Uterus (tissue), 3 donors: ENCODE measurements at regions not wholly inside any gene's neighbourhood (a gene's known extent, or its start where the extent isn't known, plus 50 kb on each side); places are given as distances from the start of the nearest gene placed in this dataset.

Experiments
- DNase-seq, 2 donors: peaks; one replicate each; pipeline ENCODE4 v3.0.0-alpha.2; 2019 to 2020
- H3K27ac ChIP-seq, 2 donors: fragments of 200-600 bp; sonication (generic); 1 replicate in 1 of 2; 2 replicates in 1 of 2; pipeline ENCODE4 v1.5.1; 2016 to 2018
- H3K27me3 ChIP-seq, 2 donors: fragments of 200-600 bp; sonication (generic); one replicate each; pipeline ENCODE4 v1.5.1; 2018 to 2019; ENCODE audit warnings: control low read depth in 1 of 2
- H3K36me3 ChIP-seq, 2 donors: fragments of 200-600 bp; sonication (generic); one replicate each; pipeline ENCODE4 v1.5.1; 2019; ENCODE audit warnings: control low read depth in 1 of 2
- H3K4me1 ChIP-seq, 2 donors: fragments of 200-600 bp; sonication (generic); one replicate each; pipeline ENCODE4 v1.5.1; 2018 to 2019; ENCODE audit warnings: control low read depth in 1 of 2
- H3K4me3 ChIP-seq, 2 donors: fragments of 200-600 bp; sonication (generic); 1 replicate in 1 of 2; 2 replicates in 1 of 2; pipeline ENCODE4 v1.5.1; 2018 to 2019; ENCODE audit warnings: mild to moderate bottlenecking in 1 of 2
- H3K9me3 ChIP-seq, 2 donors: fragments of 200-600 bp; sonication (generic); one replicate each; pipeline ENCODE4 v1.5.1; 2019; ENCODE audit warnings: control low read depth in 1 of 2
- POLR2A ChIP-seq, 2 donors: fragments of 450-650 bp; IDR thresholded peaks; one replicate each; pipeline ENCODE4 v1.6.1; 2016; ENCODE audit warnings: antibody characterized with exemption in 2 of 2, mild to moderate bottlenecking in 1 of 2, moderate library complexity in 1 of 2
- intact Hi-C: fragments of 100-400 bp; cut with DNase I; formaldehyde crosslinking; loops from one replicate; pipeline ENCODE4 v1.15.1; 2023; ENCODE audit warnings: low total_unique reads
- TF ChIP-seq, protein P1 (sequence below), 4 experiments: fragments of 200-600 bp in 2 of 4; fragments of 450-650 bp in 2 of 4; sonication (generic) in 2 of 4; IDR thresholded peaks; one replicate each; pipeline ENCODE4 v1.5.1; 2016 to 2019; ENCODE audit warnings: antibody characterized with exemption in 4 of 4, mild to moderate bottlenecking in 2 of 4, moderate library complexity in 1 of 4
- donor health status: DM: yes; HTN: yes; CAD: no.

DNA sequence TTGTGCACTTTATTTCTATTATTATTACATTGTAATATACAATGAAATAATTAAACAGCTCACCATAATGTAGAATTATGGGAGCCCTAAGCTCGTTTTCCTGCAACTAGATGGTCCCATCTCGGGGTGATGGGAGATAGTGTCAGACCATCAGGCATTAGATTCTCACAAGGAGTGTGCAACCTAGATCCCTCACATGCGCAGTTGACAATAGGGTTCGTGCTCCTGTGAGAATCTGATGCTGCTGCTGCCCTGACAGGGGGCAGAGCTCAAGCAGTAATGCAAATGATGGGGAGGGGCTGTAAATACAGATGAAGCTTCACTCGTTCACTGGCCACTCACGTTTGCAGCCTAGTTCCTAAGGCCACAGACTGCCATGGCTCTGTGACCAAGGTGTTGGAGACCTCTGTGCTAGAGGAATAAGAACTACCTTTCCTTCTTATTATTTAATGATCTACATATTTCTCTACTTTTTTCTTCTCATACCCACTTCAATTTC, 492.9 kb upstream of the INTU start:
- H3K27me3 ChIP-seq: no peaks in the 10 kb centered on the region
- TF ChIP-seq, protein P1, sequence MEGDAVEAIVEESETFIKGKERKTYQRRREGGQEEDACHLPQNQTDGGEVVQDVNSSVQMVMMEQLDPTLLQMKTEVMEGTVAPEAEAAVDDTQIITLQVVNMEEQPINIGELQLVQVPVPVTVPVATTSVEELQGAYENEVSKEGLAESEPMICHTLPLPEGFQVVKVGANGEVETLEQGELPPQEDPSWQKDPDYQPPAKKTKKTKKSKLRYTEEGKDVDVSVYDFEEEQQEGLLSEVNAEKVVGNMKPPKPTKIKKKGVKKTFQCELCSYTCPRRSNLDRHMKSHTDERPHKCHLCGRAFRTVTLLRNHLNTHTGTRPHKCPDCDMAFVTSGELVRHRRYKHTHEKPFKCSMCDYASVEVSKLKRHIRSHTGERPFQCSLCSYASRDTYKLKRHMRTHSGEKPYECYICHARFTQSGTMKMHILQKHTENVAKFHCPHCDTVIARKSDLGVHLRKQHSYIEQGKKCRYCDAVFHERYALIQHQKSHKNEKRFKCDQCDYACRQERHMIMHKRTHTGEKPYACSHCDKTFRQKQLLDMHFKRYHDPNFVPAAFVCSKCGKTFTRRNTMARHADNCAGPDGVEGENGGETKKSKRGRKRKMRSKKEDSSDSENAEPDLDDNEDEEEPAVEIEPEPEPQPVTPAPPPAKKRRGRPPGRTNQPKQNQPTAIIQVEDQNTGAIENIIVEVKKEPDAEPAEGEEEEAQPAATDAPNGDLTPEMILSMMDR (IDR thresholded peaks at IDR 0.05): no peak
- TF ChIP-seq POLR2A (IDR thresholded peaks at IDR 0.05): no peak
- intact Hi-C loops: no loop called here

DNA sequence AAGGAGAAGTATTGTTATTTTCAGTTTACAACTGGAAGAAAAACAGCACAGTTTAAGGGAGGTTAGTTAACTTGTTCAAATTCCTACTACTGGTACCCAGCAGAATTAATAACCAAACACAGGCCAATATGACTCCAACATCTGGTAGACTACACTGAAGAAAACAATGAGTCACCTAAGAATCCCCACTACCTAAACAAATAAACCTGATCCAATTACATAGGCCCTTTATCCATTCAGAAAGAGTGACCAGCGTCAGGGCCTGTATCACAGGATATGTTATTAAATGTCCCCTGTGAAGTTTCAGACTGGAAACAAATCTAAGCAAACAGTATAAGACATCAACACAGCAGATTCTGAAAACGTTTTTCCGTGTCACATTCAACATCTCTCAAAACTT, 492.5 kb upstream of the INTU start:
- no peaks in the 10 kb centered on the region for H3K27me3 ChIP-seq
- TF ChIP-seq POLR2A (IDR thresholded peaks at IDR 0.05): no peak
- TF ChIP-seq, protein P1 (IDR thresholded peaks at IDR 0.05): no peak
- H3K4me3 ChIP-seq: no peak overlapping the region
- H3K36me3 ChIP-seq: no peaks in the 10 kb centered on the region
- H3K27ac ChIP-seq: no peak overlapping the region
- intact Hi-C loops: no loop called here
- no peaks in the 10 kb centered on the region for H3K4me1 ChIP-seq
- DNase-seq: no peak
- no peaks in the 10 kb centered on the region for H3K9me3 ChIP-seq

More for the DNA sequence above, 492.9 kb upstream of the INTU start:
- Histone ChIP-seq H3K9me3 (no peaks in the 10 kb centered on the region), H3K27ac (no peak overlapping the region), H3K36me3 (no peaks in the 10 kb centered on the region), H3K4me1 (no peaks in the 10 kb centered on the region), H3K4me3 (no peak overlapping the region)
- no peak for DNase-seq

DNA sequence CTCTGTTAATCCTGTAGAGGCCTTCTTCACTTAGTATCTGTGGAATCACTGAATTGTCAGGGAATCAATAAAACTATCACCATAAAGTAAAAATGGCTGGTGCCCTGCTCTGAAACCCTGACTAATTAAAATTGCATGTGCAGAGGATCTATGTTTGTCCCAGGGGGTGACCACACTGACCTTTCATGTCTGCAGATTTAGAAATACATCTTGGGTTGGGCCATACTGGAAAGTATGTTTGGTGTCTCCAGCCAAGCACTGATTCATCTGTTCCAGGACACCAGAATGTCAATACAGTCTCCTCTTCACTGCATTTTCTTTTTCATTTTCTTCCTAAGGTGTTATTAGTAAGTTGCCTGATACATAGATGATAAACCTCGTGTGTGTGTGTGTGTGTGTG, 490.9 kb upstream of the INTU start:
- intact Hi-C loops: no loop called here
- Histone ChIP-seq H3K36me3 (no peaks in the 10 kb centered on the region), H3K27ac (no peak overlapping the region), H3K9me3 (no peaks in the 10 kb centered on the region), H3K4me3 (no peak overlapping the region), H3K4me1 (no peaks in the 10 kb centered on the region), H3K27me3 (no peaks in the 10 kb centered on the region)
- TF ChIP-seq, protein P1 (IDR thresholded peaks at IDR 0.05): no peak
- no peak for TF ChIP-seq POLR2A (IDR thresholded peaks at IDR 0.05)
- DNase-seq: no peak

DNA sequence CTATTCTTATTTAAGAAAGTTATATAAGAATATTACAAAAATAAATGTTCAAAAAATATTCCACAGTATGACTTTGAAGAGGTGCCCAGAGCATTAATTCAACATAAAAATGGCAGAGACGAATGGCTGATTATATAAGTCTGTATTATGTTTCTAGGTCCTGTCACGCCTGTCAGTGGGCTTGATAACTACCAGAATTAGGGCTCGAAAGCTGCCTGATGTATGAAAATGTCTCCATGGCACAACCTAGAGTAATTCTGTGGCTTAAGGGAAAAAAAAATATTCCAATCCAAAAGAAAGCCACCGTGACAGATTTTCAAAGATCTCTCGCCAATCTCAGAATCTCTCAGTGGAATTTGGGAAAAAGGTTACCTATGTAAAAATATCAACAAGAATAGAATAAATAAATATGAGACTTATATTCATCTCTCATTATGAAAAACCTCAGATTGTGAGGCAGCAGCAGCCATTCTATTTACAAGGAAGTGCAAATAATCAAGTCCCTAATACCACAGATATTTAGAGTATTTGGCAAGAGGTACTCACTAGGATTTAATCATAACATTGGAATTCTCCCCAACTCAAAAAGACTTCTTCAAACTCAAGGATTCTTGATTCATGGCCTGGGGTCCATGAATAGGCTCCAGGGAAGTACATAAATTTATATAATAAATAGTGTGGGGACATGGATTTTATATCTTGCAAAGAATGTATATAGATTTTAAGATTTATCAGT, 489.1 kb upstream of the INTU start:
- no peak for DNase-seq

GRCh38 chr4:127145006-127145540, 487.7 kb upstream of the INTU start:
- TF ChIP-seq POLR2A (IDR thresholded peaks at IDR 0.05): no peak
- TF ChIP-seq, protein P1 (IDR thresholded peaks at IDR 0.05): no peak
- Histone ChIP-seq H3K36me3 (no peaks in the 10 kb centered on the region), H3K4me3 (no peak overlapping the region), H3K27ac (no peak overlapping the region), H3K27me3 (no peaks in the 10 kb centered on the region), H3K9me3 (no peaks in the 10 kb centered on the region), H3K4me1 (no peaks in the 10 kb centered on the region)
- DNase-seq: no peak
- intact Hi-C loops: no loop called here

More for the DNA sequence above, 489.1 kb upstream of the INTU start:
- no peaks in the 10 kb centered on the region for H3K4me1 ChIP-seq
- no peaks in the 10 kb centered on the region for H3K36me3 ChIP-seq
- no peak for TF ChIP-seq POLR2A (IDR thresholded peaks at IDR 0.05)
- TF ChIP-seq, protein P1 (IDR thresholded peaks at IDR 0.05): no peak
- intact Hi-C loops: no loop called here
- no peaks in the 10 kb centered on the region for H3K27me3 ChIP-seq
- no peak overlapping the region for H3K4me3 ChIP-seq
- H3K9me3 ChIP-seq: no peaks in the 10 kb centered on the region
- no peak overlapping the region for H3K27ac ChIP-seq
